NOMO-1 (cell line): ENCODE measurements at regions not wholly inside any gene's neighbourhood (a gene's known extent, or its start where the extent isn't known, plus 50 kb on each side); places are given as distances from the start of the nearest gene placed in this dataset.
A peak's percentile ranks its signal among the peaks of the same experiment; 100 is the strongest.

Experiments used
- DNase-seq, 2 experiments: peaks; one replicate each; lab custom pipeline; 2025; ENCODE audit not compliant: unreplicated experiment in 2 of 2; lab: John Stamatoyannopoulos, UW

DNA sequence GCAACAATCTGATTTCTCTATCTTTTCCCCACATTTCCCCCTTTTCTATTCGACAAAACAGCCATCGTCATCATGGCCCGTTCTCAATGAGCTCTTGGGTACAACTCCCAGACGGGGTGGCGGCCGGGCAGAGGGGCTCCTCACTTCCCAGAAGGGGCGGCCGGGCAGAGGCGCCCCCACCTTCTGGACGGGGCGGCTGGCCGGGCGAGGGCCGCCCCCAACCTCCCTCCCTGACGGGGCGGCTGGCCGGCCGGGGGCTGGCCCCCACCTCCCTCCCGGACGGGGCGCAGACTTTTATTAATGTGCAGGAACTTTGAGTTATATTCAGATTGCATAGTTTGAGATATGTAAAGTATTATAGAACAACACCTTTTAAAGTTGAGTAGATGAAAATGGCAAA is 64.4 kb upstream of the HPGD start:
- no peak for DNase-seq

GRCh38 chr4:174583056-174583455 is 60.8 kb upstream of the HPGD start:
- DNase-seq = no peak

DNA sequence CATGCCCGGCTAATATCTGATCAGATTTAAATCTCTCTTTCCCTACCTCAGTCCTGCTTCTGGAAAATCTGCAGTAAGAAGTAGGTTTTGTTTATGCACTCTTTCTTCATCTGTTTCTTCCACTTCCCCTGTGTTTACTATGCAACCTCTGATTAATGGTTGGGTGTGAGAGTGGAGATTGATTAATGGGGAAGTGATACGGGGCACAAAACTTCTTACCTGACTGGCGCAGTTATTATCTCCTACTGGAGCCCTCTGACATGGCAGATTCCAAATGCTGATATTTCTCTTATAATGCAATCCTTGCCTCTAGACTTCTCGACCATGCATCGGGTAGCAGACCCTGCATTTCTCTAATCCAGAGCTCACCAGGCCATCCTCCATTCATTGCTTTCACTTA is 60.2 kb upstream of the HPGD start:
- DNase-seq = peak; percentile 43 to 50

GRCh38 chr4:174581901-174582300 is 59.6 kb upstream of the HPGD start:
- no peak for DNase-seq

- no peak for DNase-seq
Measured at GRCh38 chr4:174580597-174580996, 58.3 kb upstream of the HPGD start.

- no peak for DNase-seq
Measured at GRCh38 chr4:174579421-174579820, 57.1 kb upstream of the HPGD start.

DNA sequence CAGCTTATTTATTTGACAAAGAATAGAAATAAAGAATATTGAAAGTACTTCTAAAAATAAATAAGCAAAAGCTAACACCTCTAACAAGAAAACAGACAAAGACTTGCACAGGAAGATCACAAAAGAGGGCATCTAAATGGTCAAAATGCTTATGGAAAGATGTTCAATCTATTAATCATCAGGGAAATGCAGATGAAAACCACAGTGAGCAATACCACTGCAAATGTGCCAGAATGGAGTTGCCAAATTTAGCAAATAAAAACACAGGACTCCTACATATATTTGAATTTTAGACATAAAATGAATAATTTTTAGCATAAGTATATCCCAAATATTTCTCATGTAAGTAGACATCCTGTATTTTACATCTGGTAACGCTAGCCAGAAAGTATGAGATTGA is 56.1 kb upstream of the HPGD start:
- DNase-seq = no peak

DNA sequence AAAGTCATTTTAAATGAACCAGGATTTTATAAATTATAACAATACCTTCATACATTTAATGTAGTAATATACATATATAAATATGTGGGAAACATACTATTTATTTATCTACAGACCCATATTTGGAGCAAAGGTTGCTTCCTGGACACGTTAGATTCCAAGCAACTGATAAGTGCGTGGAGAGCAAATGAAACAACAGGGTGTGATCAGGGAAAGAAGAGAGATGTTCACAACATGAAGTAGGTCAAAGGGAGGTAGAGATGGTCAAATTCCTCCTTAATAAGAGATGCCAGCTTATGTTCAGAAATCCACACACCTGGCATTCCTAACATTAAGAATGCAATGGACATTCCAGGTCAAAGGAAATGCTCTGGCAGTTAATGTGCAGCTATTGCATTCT is 53.1 kb upstream of the HPGD start:
- DNase-seq = no peak
